Endothelial cell of umbilical vein (primary cell): ENCODE measurements at regions not wholly inside any gene's neighbourhood (a gene's known extent, or its start where the extent isn't known, plus 50 kb on each side); places are given as distances from the start of the nearest gene placed in this dataset.

ENCODE experiments used
- BruUV-seq: library from RNA; stranded (reverse); fragments of 400-500 nt; replicated peaks from 2 replicates; lab custom pipeline; 2021; lab: Mats Ljungman, UMichigan
- CTCF ChIA-PET: fragments of 300-600, 350-600 bp; sonication (Branson Sonifier 250); formaldehyde crosslinking; loops from one replicate; lab custom pipeline; 2021; ENCODE audit warnings: antibody characterized with exemption, inconsistent platforms; lab: Charles Lee
- POLR2A ChIA-PET: fragments of 300-600, 350-600 bp; sonication (Branson Sonifier 250); formaldehyde crosslinking; loops from one replicate; lab custom pipeline; 2021; ENCODE audit warnings: antibody characterized with exemption, inconsistent platforms; lab: Charles Lee
- DNase-seq: peaks from one replicate; pipeline ENCODE4 v3.0.0-alpha.2; 2011; ENCODE audit warnings: low read depth, low spot score
- FAIRE-seq: peaks from 2 replicates; lab custom pipeline; 2011; peaks lifted over from hg19 to GRCh38; lab: Jason Lieb, UNC
- H2AFZ ChIP-seq: 2 replicates; pipeline ENCODE4 v1.6.0; 2012; ENCODE audit warnings: low read depth, low read length, control low read depth, inconsistent platforms
- H3K27ac ChIP-seq: 2 replicates; pipeline ENCODE4 v1.5.1; 2011; ENCODE audit warnings: low read depth, mild to moderate bottlenecking, control low read depth, low read length, moderate library complexity; ENCODE audit not compliant: insufficient read depth
- H3K27me3 ChIP-seq, 2 experiments: 2 replicates each; pipeline versions ENCODE4 v1.6.0 to v1.6.1; 2011; ENCODE audit warnings: low read length in 2 of 2, mixed read lengths in 1 of 2; ENCODE audit not compliant: control insufficient read depth in 2 of 2, insufficient read depth in 2 of 2
- H3K36me3 ChIP-seq, 2 experiments: 2 replicates in 1 of 2; 3 replicates in 1 of 2; pipeline ENCODE4 v1.5.1; 2011; ENCODE audit warnings: low read length in 2 of 2, mild to moderate bottlenecking in 1 of 2, moderate library complexity in 1 of 2; ENCODE audit not compliant: control insufficient read depth in 2 of 2, insufficient read depth in 2 of 2; ENCODE audit errors: extremely low read depth in 1 of 2
- H3K4me1 ChIP-seq: 3 replicates; pipeline ENCODE4 v1.5.1; 2011; ENCODE audit warnings: mild to moderate bottlenecking, low read length; ENCODE audit not compliant: control insufficient read depth, insufficient read depth; ENCODE audit errors: extremely low read depth
- H3K4me2 ChIP-seq: 2 replicates; pipeline ENCODE4 v1.6.1; 2011; ENCODE audit warnings: low read length, control low read depth, mixed read lengths; ENCODE audit not compliant: insufficient read depth
- H3K4me3 ChIP-seq, 3 experiments: fragments of 200-600 bp in 1 of 3; sonication (generic), shearing (Covaris generic) in 1 of 3; replicated peaks in 1 of 3; 2 replicates each; pipeline ENCODE4 v1.5.1; 2011 to 2016; ENCODE audit warnings: control low read depth in 3 of 3, low read length in 3 of 3, mild to moderate bottlenecking in 2 of 3, inconsistent platforms in 1 of 3, low read depth in 1 of 3, moderate library complexity in 1 of 3; ENCODE audit not compliant: insufficient read depth in 1 of 3
- H3K79me2 ChIP-seq: 2 replicates; pipeline ENCODE4 v1.6.0; 2012; ENCODE audit warnings: low read length, inconsistent platforms; ENCODE audit not compliant: control insufficient read depth, insufficient read depth
- H3K9ac ChIP-seq: replicated peaks from 2 replicates; pipeline ENCODE3; 2011; ENCODE audit warnings: low read length, control low read depth; ENCODE audit not compliant: insufficient read depth; ENCODE audit errors: extremely low read depth
- H3K9me1 ChIP-seq: replicated peaks from 3 replicates; pipeline ENCODE4 v1.6.0; 2011; ENCODE audit warnings: mild to moderate bottlenecking, low read length; ENCODE audit not compliant: control insufficient read depth, insufficient read depth; ENCODE audit errors: extremely low read depth
- H3K9me3 ChIP-seq: replicated peaks from 2 replicates; pipeline ENCODE4 v1.5.1; 2012; ENCODE audit warnings: low read length, inconsistent platforms; ENCODE audit not compliant: control insufficient read depth, insufficient read depth
- H4K20me1 ChIP-seq: replicated peaks from 2 replicates; pipeline ENCODE3; 2011; ENCODE audit warnings: mild to moderate bottlenecking, low read length; ENCODE audit not compliant: control insufficient read depth, insufficient read depth; ENCODE audit errors: extremely low read depth
- EZH2 ChIP-seq: IDR thresholded peaks from 2 replicates; pipeline ENCODE4 v1.6.1; 2012; ENCODE audit warnings: borderline replicate concordance, low read depth, mild to moderate bottlenecking, moderate library complexity, low read length, inconsistent platforms; ENCODE audit not compliant: severe bottlenecking
- FOS ChIP-seq: IDR thresholded peaks from 2 replicates; pipeline ENCODE4 v1.6.1; 2011; ENCODE audit warnings: mild to moderate bottlenecking, low read length, moderate library complexity, borderline replicate concordance; ENCODE audit not compliant: insufficient read depth
- GATA2 ChIP-seq: IDR thresholded peaks from 2 replicates; pipeline ENCODE4 v1.7.0; 2011; ENCODE audit warnings: low read depth, mild to moderate bottlenecking, moderate library complexity, mixed read lengths, low read length; ENCODE audit not compliant: insufficient read length, insufficient read depth
- JUN ChIP-seq: IDR thresholded peaks from 2 replicates; pipeline ENCODE4 v1.6.1; 2011; ENCODE audit warnings: borderline replicate concordance, low read depth; ENCODE audit not compliant: insufficient read length, insufficient read depth
- MYC ChIP-seq: IDR thresholded peaks from one replicate; pipeline ENCODE4 v1.6.1; 2011; ENCODE audit warnings: mild to moderate bottlenecking, low read depth, low read length
- POLR2A ChIP-seq: IDR thresholded peaks from 2 replicates; pipeline ENCODE4 v1.6.1; 2012; ENCODE audit warnings: low read depth, mild to moderate bottlenecking, control low read depth, low read length
- POLR2AphosphoS5 ChIP-seq: IDR thresholded peaks from 2 replicates; pipeline ENCODE4 v1.6.1; 2012; ENCODE audit warnings: low read depth, mild to moderate bottlenecking, control low read depth, low read length, moderate library complexity; ENCODE audit not compliant: insufficient read depth
- dilution Hi-C: fragments of 300-500 bp; cut with MboI; formaldehyde crosslinking; loops from one replicate; pipeline ENCODE4 v1.15.0; 2019; ENCODE audit warnings: low sequenced_read_pairs; ENCODE audit not compliant: extremely low pct_ligation_motif_present
- intact Hi-C: fragments of 100-400 bp; cut with micrococcal nuclease; formaldehyde crosslinking; loops from one replicate; pipeline ENCODE4 v1.10.0; 2022
- TF ChIP-seq, protein P1 (sequence below), 2 donors: IDR thresholded peaks; 1 replicate in 1 of 2; 2 replicates in 1 of 2; pipeline ENCODE4 v1.5.1; 2011; ENCODE audit warnings: low read length in 2 of 2, mild to moderate bottlenecking in 2 of 2, moderate library complexity in 2 of 2, control low read depth in 1 of 2, inconsistent platforms in 1 of 2, low read depth in 1 of 2; ENCODE audit not compliant: insufficient read depth in 1 of 2; ENCODE audit errors: extremely low read depth in 1 of 2
- TF ChIP-seq, protein P2 (sequence below): IDR thresholded peaks from 2 replicates; pipeline ENCODE4 v1.6.1; 2011; ENCODE audit not compliant: insufficient read depth, insufficient read length

DNA sequence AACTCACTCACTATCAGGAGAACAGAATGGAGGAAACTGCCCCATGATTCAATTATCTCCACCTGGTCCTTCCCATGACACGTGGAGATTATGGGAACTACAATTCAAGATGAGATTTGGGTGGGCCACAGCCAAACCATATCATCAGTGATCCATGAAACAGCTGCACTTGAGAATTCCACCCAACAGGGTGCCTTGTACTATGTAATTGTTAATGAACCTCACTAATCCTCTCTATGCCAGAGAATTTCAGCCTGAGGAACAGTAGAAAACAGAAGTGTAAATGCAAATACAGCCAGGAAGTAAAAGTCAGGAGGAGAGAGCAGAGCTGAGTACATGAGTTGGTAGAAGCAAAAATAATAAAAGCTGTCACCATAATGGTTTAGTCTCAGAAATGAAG lies 261.4 kb downstream of the EPHA4 start:
- H3K27ac ChIP-seq: no peak overlapping the region
- H3K79me2 ChIP-seq: no peaks in the 10 kb centered on the region
- POLR2A ChIA-PET: no interaction called here
- CTCF ChIA-PET: no interaction called here
- no peak overlapping the region for H3K4me3 ChIP-seq
- DNase-seq: no peak
- intact Hi-C loops: no loop called here
- no peaks in the 10 kb centered on the region for H3K27me3 ChIP-seq
- H3K9me1 ChIP-seq: no peaks in the 10 kb centered on the region
- TF ChIP-seq POLR2A (no peak), JUN (no peak), EZH2 (no peak), GATA2 (no peak), MYC (no peak), FOS (no peak), POLR2AphosphoS5 (no peak)
- TF ChIP-seq, protein P1, sequence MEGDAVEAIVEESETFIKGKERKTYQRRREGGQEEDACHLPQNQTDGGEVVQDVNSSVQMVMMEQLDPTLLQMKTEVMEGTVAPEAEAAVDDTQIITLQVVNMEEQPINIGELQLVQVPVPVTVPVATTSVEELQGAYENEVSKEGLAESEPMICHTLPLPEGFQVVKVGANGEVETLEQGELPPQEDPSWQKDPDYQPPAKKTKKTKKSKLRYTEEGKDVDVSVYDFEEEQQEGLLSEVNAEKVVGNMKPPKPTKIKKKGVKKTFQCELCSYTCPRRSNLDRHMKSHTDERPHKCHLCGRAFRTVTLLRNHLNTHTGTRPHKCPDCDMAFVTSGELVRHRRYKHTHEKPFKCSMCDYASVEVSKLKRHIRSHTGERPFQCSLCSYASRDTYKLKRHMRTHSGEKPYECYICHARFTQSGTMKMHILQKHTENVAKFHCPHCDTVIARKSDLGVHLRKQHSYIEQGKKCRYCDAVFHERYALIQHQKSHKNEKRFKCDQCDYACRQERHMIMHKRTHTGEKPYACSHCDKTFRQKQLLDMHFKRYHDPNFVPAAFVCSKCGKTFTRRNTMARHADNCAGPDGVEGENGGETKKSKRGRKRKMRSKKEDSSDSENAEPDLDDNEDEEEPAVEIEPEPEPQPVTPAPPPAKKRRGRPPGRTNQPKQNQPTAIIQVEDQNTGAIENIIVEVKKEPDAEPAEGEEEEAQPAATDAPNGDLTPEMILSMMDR (IDR thresholded peaks at IDR 0.05; ENCODE audit: extremely low read depth in 1 of 2, insufficient read depth in 1 of 2, low read depth in 1 of 2, low read length in 2 of 2): no peak
- TF ChIP-seq, protein P2, sequence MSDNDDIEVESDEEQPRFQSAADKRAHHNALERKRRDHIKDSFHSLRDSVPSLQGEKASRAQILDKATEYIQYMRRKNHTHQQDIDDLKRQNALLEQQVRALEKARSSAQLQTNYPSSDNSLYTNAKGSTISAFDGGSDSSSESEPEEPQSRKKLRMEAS: no peak
- dilution Hi-C loops: no loop called here
- no peaks in the 10 kb centered on the region for H4K20me1 ChIP-seq
- BruUV-seq: no TSS peak
- H3K4me2 ChIP-seq: no peak overlapping the region
- H3K36me3 ChIP-seq: no peaks in the 10 kb centered on the region
- H3K9ac ChIP-seq: no peak overlapping the region
- H3K4me1 ChIP-seq: no peaks in the 10 kb centered on the region
- FAIRE-seq: no peak
- no peaks in the 10 kb centered on the region for H3K9me3 ChIP-seq
- no peak overlapping the region for H2AFZ ChIP-seq
